T-helper 1 cell (primary cell): ENCODE measurements at regions not wholly inside any gene's neighbourhood (a gene's known extent, or its start where the extent isn't known, plus 50 kb on each side); places are given as distances from the start of the nearest gene placed in this dataset.
A peak's percentile ranks its signal among the peaks of the same experiment; 100 is the strongest.
"Not testable (repeated sequence)": the region's sequence is repeated elsewhere in the genome, so short reads cannot be mapped to it uniquely, and the experiment has no call there.

Experiments
- DNase-seq, 5 donors: peaks; one replicate each; pipeline ENCODE4 v3.0.0-alpha.2; 2012 to 2020

DNA sequence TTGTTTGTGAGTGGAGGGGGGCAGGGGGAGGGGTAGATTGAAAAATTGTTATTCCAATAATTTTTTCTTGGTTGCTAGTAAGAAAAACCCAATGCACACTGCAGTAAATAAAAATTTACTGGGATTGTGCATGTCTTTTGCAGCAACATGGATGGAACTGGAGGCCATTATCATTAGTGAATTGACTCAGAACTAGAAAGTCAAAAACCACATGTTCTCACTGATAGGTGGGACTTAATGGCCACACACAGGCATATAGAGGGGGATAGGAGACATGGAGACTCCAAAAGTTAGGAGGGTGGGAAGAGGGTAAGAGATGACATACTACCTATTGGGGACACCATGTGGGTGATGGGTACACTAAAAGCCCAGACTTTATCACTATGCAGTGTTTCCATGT is 67.2 kb downstream of the BUB3 start:
- DNase-seq = no peak

DNA sequence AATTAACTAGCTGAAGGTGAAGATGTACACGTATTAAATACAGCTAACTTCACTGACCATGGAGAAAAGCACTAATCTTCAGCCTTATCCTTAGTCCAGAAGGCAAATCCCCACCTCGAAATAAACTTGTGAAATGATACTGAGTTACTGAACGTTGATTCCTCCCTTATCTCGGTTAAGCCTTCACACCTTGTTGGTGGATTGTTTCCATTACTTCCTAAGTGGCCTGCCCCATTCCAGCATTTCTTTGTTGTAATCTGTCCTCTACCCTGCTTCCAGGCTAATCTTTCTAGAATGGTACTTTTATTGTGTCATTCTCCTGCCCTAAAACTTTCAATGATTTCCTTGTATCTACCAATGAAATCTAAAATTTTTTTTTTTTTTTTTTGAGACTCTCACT is 68.6 kb downstream of the BUB3 start:
- no peak for DNase-seq

DNA sequence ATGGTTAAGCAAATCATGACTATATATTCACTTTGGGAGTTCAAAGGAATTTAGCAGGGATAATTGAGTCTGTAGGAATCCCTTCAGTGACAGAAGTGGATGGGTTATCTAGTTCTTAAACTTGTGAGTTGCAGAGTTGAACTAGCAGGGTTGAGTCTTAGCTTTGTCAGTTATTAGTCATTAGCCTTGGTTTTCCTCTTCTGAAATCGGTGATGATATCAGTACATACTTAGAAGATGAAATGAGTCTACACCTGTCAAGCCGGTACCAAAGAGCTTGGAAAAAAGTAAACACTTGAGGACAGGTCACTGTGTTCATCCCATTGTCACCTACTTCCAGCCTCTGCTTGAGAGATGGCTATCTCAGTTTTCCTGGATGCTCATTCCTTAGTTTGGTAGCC is 73.5 kb downstream of the BUB3 start:
- no peak for DNase-seq

DNA sequence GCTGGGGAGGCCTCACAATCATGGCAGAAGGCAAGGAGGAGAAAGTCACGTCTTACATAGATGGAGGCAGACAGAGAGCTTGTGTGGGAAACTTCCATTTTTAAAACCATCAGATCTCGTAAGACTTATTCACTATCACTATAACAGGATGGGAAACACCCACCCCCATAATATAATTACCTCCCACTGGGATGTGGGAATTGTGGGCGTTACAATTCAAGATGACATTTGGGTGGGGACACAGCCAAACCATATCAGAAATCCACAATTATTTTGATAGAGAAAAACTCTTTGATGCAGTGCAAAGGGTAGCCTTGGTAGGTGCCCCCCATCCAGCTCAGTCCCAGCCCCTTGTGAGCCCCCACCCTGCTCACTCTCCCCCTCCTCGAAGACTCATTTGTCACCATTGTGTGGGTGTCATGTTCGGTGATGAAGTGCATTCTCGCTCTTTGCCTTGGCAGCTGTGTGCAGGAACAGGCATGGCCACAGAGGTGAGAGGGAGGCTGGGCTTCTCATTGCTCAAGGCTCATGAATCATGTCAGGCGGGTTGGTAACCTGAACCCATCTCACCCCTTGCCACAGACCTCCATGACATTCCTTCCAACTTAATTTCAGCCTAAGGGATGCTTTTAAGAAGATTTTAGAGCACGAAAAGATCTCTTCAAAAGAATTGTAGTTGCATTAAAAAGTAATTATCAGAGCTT is 75.9 kb downstream of the BUB3 start:
- DNase-seq = no peak

DNA sequence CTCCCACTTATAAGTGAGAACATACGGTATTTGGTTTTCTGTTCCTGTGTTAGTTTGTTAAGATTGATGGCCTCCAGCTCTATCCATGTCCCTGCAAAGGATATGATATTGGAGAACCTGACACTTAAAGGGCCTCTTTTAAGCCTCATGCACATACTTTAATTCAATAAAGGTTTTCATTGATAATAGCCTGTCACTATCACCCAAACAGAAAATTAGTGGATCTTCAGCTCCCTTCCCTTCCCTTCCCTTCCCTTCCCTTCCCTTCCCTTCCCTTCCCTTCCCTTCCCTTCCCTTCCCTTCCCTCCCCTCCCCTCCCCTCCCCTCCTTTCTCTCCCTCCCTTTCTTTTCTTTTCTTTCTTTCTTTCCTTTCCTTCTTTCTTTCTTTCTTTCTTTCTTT is 78.7 kb downstream of the BUB3 start:
- DNase-seq = not testable (repeated sequence)

DNA sequence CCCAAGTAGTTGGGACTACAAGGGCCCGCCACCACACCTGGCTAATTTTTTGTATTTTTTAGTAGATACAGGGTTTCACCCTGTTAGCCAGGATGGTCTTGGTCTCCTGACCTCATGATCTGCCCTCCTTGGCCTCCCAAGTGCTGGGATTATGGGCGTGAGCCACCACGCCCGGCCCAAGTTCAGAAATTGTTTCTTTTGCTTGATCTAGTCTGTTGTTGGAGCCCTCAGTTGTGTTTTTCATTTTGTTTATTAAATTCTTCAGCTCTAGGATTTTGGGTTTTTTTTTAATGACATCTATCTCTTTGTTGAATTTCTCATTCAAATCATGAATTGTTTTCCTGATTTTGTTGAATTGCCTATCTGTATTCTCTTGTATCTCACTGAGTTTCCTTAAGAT is 80.8 kb downstream of the BUB3 start:
- not testable (repeated sequence) for DNase-seq

DNA sequence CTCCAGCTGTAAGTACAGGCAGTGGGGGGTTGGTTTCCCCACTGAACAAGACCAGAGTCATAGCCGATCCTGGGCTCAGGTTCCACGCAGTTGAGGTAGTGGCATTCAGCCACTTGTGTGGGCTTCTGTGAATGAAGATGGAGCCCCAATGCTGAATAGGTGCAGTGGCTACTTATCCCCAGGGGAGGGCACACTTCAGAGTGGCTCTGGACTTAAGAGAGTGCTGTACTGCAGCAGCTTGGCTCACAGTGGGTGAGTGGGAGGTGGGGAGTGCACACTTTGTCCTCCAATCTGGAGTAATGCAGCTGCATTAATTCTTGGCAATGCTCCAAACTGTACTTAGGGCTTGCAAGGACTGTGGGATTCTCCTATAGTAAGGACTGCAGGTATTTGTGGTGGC is 81.9 kb downstream of the BUB3 start:
- DNase-seq = no peak

DNA sequence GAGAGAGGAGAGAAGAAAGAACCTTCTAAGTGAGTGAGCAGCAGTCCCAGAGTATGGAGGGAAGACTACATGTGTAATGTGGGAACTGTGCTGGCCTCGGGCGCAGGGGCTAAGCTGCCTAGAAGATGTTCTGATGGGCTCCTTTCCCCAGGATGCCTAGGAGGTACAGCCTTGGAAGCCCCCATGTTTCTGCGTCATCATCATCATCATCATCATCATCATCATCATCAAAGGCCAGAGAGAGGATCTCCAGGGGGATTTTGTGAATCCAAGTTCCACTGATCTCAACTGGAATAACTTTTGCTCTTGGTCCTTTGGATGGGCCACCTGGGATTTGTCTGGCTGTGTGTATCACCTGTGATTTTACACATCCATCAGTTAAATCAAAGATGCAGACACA is 86.0 kb downstream of the BUB3 start:
- no peak for DNase-seq

DNA sequence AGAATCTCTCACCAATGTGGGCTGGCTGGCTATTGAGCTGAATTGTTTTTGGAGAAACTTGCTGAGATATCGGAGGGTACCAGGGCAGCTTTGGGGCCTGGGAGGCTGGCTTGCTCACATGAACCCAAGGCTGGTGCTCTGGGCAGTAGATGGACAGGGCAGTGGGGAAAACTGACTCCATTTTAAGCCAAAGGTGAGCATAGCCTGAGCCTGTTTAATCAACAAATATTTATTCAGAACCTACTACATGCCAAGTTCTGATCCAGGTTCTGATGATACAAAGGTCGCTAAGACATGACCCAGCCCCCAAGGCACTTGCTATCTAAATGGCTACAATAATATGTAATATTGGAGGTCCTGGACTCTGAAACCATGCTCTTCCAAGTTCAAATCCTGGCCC is 86.6 kb downstream of the BUB3 start:
- no peak for DNase-seq

DNA sequence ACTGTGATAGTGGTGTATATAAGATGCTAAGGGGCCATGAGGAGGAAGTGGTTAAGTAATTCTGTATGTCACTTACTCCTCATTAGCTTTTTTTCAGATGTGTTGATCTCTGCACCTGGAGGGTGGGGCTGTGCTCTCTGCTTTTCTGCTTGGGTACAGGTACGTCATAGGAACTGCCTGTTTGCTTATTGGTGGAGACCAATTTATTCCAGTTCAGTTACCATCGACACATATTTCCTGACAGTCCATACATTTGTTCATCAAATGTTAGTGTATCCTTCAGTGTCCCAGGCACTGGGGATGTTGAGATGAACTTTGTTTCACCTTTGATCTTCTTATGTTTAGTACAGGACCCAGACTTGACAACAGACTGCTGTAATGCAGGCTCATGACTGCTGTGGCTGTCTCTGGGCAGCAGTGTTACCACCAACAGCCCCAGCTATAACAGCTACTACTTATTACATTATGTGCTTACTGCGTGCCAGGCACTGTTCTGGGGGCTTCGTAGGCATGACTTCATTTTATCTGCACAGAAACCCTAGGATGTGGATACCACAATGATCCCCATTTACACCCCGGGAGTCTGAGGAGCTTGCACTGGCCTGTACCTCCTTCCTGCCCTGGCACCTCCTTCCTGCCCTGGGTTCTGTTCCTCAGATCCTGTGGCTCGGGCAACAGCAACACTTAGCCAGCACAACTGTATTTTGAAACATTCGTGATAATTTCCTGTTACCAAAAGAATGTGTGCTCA is 87.4 kb downstream of the BUB3 start:
- DNase-seq = peak; percentile 19 to 74 (median 46)

DNA sequence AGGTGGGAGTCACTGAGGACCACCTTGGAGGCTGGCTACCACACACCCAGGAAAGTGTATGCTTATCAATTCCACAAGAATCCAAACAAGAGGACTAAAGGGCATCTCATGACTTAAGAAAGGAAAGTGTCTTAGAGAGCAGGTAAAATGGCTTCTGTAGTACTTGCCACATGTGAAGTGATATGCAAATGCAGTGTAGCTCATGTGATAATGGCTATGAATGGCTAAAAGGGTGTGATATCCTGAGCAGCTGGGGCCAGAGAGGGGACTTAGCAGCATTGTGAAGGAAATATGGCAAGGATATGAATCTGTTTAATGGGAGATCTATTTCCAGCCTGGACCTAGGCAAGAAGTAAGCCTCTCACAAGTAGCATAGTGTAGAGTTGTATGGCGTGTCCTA is 90.5 kb downstream of the BUB3 start:
- no peak for DNase-seq

DNA sequence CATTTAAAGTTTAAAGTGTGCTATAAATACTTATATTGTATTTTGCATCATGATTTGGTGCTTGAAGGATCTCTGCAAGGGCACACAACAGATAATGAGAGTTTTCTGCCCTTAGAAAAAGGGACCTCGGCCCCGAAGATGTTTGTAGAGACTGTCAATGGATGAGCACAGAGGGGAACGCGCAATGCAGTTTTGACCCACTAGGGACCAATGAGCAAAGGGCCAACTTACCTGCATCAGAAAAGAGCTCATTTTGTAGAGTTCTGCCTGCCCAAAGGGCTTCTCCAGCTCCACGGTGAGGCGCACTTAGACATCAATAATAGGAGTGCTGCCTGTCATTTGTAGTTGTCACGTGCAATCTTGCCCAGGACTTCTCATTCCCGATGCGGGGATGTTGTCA is 91.1 kb downstream of the BUB3 start:
- DNase-seq = no peak

DNA sequence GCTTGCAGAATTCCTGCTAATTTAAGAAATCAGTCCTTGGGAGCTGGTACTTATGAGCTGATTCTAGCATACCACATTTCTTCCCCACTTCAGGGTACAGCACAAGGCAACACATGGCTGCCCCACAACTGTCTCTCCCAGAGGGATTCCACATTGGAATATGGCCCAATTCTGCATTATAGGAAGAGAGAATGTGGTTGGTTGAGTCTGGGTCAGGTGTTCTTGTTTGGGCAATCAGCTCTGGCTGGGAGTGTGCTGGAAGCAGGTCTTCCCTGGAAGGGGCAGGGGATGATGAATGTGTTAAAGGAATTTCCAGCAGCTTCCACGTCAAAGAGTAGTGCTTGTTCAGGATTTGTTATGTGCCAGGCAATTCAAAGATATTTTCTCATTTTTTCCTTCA is 95.7 kb downstream of the BUB3 start:
- no peak for DNase-seq

DNA sequence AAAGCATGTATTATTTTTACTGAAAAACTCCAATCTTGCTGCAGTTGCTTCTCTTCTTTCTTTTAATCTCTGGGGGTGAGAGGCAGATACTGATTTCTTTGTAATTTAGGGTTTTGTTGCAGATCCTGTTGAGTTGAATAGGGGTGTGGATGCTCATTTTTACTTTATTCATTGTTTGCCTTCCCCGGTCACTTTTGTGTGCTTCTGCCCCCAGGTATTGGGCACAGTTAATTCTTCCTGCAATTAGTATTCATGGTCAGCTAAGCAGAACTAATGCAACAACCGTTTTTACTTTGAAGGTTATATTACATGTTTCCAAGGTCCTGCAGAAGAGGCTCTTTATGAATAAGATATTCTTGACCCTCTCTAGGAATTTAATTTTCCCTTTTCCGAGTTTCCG is 96.4 kb downstream of the BUB3 start:
- DNase-seq = no peak

DNA sequence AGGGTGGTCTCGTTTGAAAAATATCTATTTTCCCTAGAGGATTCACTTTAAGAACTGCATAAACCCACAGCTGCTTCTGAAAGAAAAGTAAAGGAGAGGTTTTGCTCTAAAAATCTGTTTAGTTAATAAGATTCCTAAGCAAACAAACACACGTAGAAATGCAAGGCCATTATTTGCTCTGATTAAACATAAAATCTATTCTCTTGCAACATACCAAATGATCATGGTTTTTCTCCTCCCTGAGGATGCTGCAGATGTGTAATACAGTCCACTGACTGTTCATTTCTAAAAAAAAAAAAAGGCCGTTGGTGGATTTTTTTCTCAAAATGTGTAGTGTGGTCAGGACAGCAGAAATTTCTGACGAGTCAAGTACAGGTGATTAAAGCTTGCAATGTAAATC is 98.6 kb downstream of the BUB3 start:
- no peak for DNase-seq

DNA sequence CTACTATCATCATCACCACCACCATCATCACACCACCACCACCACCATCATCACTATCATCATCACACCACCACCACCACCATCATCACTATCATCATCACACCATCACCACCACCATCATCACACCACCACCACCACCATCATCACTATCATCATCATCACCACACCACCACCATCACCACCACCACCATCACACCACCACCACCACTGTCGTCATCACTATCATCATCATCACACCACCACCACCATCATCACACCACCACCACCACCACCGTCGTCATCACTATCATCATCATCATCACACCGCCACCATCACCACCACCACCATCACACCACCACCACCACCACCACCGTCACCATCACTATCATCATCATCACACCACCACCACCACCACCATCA is 100.1 kb downstream of the BUB3 start:
- not testable (repeated sequence) for DNase-seq

DNA sequence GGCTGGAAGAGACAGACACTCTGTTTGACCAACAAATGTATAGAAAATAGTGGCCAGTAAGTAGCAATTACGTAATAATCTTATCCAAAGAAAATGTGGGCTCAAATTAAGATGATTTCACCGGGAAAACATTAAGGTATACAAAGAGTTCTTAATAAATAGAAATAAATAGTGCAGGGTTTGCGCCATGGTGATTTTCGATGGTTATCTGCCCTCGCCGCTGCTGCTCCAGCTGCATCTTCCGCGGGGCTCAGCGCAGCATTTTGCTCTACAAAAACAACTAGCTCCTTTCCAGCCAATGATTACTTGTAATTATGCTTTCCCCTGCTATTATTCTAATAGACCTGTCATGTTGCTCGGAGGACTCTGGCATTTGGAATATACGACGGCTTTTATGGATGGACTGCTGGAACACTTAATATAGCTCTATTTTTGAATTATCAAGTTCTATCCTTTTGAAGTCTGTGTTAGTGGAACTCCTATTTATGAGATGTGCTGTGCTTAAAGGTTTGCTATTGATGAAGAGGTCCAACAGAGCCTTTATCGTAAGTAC is 103.8 kb downstream of the BUB3 start:
- no peak for DNase-seq

DNA sequence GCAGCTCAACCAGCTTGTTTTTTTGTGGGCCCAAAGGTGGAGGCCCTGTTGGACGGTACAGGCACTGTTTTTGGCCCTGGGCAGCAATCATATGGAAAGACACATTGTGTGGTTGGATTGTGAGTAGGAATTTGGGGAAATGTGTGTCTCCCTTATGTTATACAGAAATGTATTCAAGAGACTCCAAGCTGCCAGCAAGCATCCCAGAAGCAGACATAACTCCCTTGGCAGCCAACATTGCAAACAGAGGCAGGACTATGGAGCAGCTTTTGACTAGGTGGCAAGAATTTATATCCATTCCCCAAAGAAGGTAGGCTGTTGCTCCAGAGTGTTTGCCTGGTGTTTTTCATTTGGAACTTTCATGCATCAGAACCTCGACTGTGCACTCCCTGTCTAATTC is 104.9 kb downstream of the BUB3 start:
- no peak for DNase-seq

DNA sequence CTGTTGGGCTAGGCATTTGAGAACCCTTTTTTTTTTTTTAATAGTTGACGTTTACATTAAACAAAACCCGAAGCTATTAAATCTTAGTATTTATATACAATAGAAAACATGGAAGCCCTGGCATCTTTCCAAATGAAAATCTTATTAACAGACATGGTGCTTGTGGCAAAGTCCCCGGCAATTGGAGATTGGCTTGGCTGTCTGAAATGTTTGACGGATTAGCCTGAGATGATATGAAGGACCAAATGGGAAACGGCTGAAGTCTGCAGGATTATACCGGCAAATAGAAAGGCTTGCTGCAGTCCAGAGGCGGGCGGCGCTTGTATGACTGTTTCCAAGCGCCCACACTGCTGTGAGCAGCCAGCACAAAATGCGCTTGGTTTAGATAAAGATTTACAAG is 105.6 kb downstream of the BUB3 start:
- DNase-seq = no peak

DNA sequence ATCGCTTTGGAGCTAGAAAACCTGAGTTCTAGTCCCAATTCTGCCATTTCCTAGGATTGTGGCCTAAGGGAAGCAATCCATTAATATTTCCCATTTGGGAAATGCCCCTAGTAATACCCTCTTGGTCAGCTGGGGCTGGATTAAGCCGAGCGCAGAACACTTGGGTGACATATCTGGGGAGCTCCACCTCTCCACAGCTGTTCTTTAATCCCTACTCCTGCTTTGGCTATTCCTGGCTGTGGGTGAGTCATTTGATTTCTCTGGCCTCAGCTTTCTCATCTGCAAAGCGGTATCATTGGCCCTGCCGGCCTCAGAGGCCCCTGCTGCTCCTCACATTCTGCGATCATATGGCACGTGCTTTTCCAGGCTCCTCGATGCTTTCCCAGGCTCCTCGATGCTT is 108.3 kb downstream of the BUB3 start:
- no peak for DNase-seq

DNA sequence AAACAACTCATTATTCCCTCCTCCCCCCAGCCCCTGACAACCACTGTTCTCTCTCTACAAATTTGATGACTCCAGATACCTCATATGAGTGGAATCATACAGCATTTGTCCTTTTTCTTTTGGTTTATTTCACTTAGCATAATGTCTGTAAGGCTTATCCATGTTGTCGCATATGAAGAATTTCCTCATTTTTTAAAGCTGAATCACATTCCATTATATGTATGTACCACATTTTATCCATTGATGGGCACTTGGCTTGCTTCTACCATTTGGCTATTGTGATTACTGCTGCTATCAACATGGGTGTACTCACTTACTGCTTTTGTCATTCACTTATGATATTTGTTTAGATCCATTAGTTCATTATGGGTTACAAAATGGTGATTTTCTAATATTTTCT is 112.8 kb downstream of the BUB3 start:
- DNase-seq = no peak

DNA sequence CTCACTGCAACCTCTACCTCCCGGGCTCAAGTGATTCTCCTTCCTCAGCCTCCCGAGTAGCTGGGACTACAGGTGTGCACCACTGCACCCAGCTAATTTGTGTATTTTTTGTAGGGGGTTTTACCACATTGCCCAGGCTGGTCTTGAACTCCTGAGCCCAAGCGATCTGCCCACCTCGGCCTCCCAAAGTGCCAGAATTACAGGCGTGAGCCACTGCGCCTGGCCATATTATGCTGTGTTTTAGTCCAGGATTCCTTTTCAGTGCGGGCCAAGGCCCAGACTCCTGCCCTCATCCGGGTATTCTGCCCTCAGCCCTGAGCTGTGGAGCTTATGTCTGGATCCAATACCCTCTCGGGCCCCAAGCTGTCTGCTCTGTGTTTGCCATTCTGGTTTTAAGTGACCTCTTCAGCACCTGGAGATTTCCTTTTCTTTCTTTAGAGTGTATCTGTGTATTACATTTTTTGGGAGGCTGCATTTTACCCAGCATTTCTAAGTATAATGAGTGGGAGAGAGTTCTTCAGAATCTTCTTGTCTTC is 114.9 kb downstream of the BUB3 start:
- no peak for DNase-seq

DNA sequence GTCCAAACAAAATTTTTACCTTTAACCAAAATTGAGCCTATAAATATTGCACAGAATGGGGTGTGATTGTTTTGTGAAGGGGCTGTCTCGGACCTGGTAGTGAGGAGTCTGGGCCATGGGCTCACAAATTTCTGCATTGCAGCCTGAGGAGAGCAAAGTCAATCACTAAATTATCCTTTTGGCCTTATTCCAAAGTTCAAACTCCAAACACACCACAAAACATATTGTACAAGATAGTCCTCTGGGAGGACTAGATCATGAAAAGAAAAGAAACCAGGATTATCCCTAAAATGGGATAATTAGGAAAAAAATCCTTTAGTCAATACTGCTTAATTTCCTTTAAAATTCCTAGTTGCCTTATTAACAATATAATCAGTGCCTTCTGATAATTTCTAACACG is 115.5 kb downstream of the BUB3 start:
- DNase-seq = no peak

DNA sequence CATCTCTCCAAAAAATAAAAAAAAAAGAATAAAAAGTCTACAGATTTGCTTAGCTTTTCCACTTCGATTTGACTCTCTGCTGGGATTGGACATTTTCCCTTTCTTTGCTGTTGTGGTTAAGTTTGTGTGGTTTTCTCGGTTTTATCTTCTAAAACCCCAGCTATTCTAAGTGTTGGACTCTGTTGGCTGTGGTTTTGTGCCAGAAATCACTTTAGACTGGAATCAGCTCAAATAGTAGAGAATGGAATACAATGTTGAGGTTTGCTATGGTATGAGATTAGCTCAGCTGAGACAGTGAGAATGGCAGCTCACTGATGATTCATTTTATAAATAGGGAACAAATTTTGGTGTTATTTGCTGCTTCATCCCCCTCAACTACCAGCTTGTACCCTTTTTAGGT is 116.0 kb downstream of the BUB3 start:
- DNase-seq = no peak
